Left colon (tissue), 2 donors: ENCODE measurements at regions not wholly inside any gene's neighbourhood (a gene's known extent, or its start where the extent isn't known, plus 50 kb on each side); places are given as distances from the start of the nearest gene placed in this dataset.
"Not testable (repeated sequence)": the region's sequence is repeated elsewhere in the genome, so short reads cannot be mapped to it uniquely, and the experiment has no call there.

ENCODE experiments used
- ATAC-seq: fragments of 200-7000 bp; cut with Tn5 transposase; one replicate; pipeline ENCODE4 v1.9.1; 2020; ENCODE audit warnings: mild to moderate bottlenecking, moderate library complexity
- DNase-seq, 2 donors: peaks; one replicate each; pipeline ENCODE4 v3.0.0-alpha.2; 2020
- intact Hi-C, 2 donors: fragments of 100-400 bp; cut with DNase I in 1 of 2; cut with micrococcal nuclease in 1 of 2; formaldehyde crosslinking; loops; one replicate each; pipeline versions ENCODE4 v1.11.2 to v1.14.0; 2022; cut with DNase I, micrococcal nuclease
- donor health status: DM: no; HTN: no; CAD: no.
- donor health status: DM: yes; HTN: yes; CAD: no.

- DNase-seq, intact Hi-C loops, ATAC-seq: not testable (repeated sequence)
Measured at GRCh38 chr15:88965097-88965496, 51.9 kb upstream of the MFGE8 start.

GRCh38 chr15:88970232-88970631 is 57.1 kb upstream of the MFGE8 start:
- intact Hi-C loops = no loop called here
- ATAC-seq = no peak
- no peak for DNase-seq

- no peak for ATAC-seq
- DNase-seq = no peak
Measured at GRCh38 chr15:88974392-88974791, 61.2 kb upstream of the MFGE8 start.

GRCh38 chr15:88975891-88976290 is 62.7 kb upstream of the MFGE8 start:
- DNase-seq (no peak), ATAC-seq (no peak)
- intact Hi-C loops = no loop called here

More at GRCh38 chr15:88974392-88974791, 61.2 kb upstream of the MFGE8 start:
- intact Hi-C loops = no loop called here

GRCh38 chr15:88976656-88977055 is 63.5 kb upstream of the MFGE8 start:
- no peak for ATAC-seq
- DNase-seq = no peak
- intact Hi-C loops = no loop called here

- ATAC-seq (no peak), DNase-seq (no peak)
- intact Hi-C loops = no loop called here
Measured at GRCh38 chr15:88979674-88980073, 66.5 kb upstream of the MFGE8 start.

- DNase-seq = no peak
- ATAC-seq = no peak
- intact Hi-C loops = no loop called here
Measured at GRCh38 chr15:88980498-88980897, 67.3 kb upstream of the MFGE8 start.

GRCh38 chr15:88981244-88982215 is 68.4 kb upstream of the MFGE8 start:
- intact Hi-C loops = no loop called here
- no peak for ATAC-seq
- no peak for DNase-seq

- intact Hi-C loops = no loop called here
- no peak for DNase-seq
- no peak for ATAC-seq
Measured at GRCh38 chr15:88982304-88982945, 69.2 kb upstream of the MFGE8 start.

- intact Hi-C loops = no loop called here
- ATAC-seq (no peak), DNase-seq (no peak)
Measured at GRCh38 chr15:88982946-88983342, 69.8 kb upstream of the MFGE8 start.

- ATAC-seq = no peak
- intact Hi-C loops = no loop called here
- no peak for DNase-seq
Measured at GRCh38 chr15:88983861-88984429, 70.8 kb upstream of the MFGE8 start.

- DNase-seq = no peak
- ATAC-seq = no peak
- intact Hi-C loops = no loop called here
Measured at GRCh38 chr15:88985547-88986393, 72.6 kb upstream of the MFGE8 start.

- DNase-seq (no peak), ATAC-seq (no peak)
- intact Hi-C loops = no loop called here
Measured at GRCh38 chr15:88986949-88987590, 73.9 kb upstream of the MFGE8 start.

GRCh38 chr15:88987591-88987933 is 74.4 kb upstream of the MFGE8 start:
- intact Hi-C loops = no loop called here
- DNase-seq (no peak), ATAC-seq (no peak)

- no peak for DNase-seq
- ATAC-seq = no peak
- intact Hi-C loops = no loop called here
Measured at GRCh38 chr15:88987934-88988671, 74.9 kb upstream of the MFGE8 start.

- intact Hi-C loops = no loop called here
- DNase-seq = no peak
- no peak for ATAC-seq
Measured at GRCh38 chr15:88989578-88989977, 76.4 kb upstream of the MFGE8 start.

GRCh38 chr15:88990185-88990679 is 77.1 kb upstream of the MFGE8 start:
- DNase-seq (no peak), ATAC-seq (no peak)
- intact Hi-C loops = no loop called here

GRCh38 chr15:88992216-88992615 is 79.0 kb upstream of the MFGE8 start:
- ATAC-seq = no peak
- no peak for DNase-seq
- intact Hi-C loops = no loop called here
